Transverse colon (tissue), 4 donors: ENCODE measurements at regions not wholly inside any gene's neighbourhood (a gene's known extent, or its start where the extent isn't known, plus 50 kb on each side); places are given as distances from the start of the nearest gene placed in this dataset.

Source experiments
- DNase-seq: peaks from one replicate; pipeline ENCODE4 v3.0.0-alpha.2; 2019
- H3K27ac ChIP-seq, 4 donors: fragments of 200-600 bp; sonication (generic); 2 replicates each; pipeline ENCODE4 v1.5.1; 2016 to 2018; ENCODE audit warnings: inconsistent platforms in 4 of 4
- H3K27me3 ChIP-seq: fragments of 200-600 bp; sonication (generic); 2 replicates; pipeline ENCODE4 v1.5.1; 2017; ENCODE audit warnings: inconsistent platforms
- H3K36me3 ChIP-seq, 4 donors: fragments of 200-600 bp; sonication (generic); 2 replicates each; pipeline ENCODE4 v1.5.1; 2017 to 2019; ENCODE audit warnings: inconsistent platforms in 4 of 4
- H3K4me1 ChIP-seq, 4 donors: fragments of 200-600 bp; sonication (generic); 2 replicates each; pipeline ENCODE4 v1.5.1; 2017 to 2020; ENCODE audit warnings: inconsistent platforms in 4 of 4
- H3K4me3 ChIP-seq, 4 donors: fragments of 200-600 bp; sonication (generic); 1 replicate in 1 of 4; 2 replicates in 3 of 4; pipeline versions ENCODE4 v1.5.1 to v1.6.1; 2017 to 2019; ENCODE audit warnings: inconsistent platforms in 4 of 4
- H3K9me3 ChIP-seq, 2 donors: fragments of 200-600 bp; sonication (generic); 2 replicates each; pipeline ENCODE4 v1.5.1; 2017 to 2019; ENCODE audit warnings: inconsistent platforms in 2 of 2
- EP300 ChIP-seq: sonication (generic); formaldehyde crosslinking; IDR thresholded peaks from one replicate; pipeline ENCODE4 v1.6.1; 2017; ENCODE audit warnings: antibody characterized with exemption, low read depth
- POLR2A ChIP-seq: fragments of 450-650 bp; IDR thresholded peaks from one replicate; pipeline ENCODE4 v1.6.1; 2016; ENCODE audit warnings: antibody characterized with exemption, mild to moderate bottlenecking, moderate library complexity
- POLR2AphosphoS5 ChIP-seq, 3 donors: sonication (generic); formaldehyde crosslinking; IDR thresholded peaks; one replicate each; pipeline ENCODE4 v1.6.1; 2016; ENCODE audit warnings: antibody characterized with exemption in 3 of 3
- WGBS, 2 donors: methylation state at CpG; one replicate each; pipeline ENCODE4 v1.1.5; 2018; ENCODE audit warnings: low coverage in 1 of 2; 5-methylcytosine and 5-hydroxymethylcytosine counted together
- in situ Hi-C, 4 donors: fragments of 200-750 bp; cut with MboI; loops; one replicate each; pipeline versions ENCODE4 v1.15.0 to v1.15.1; 2017; ENCODE audit warnings: low sequenced_read_pairs in 3 of 4, low pct_ligation_motif_present in 1 of 4, low pct_unique_long_range_greater_than_20kb in 1 of 4
- intact Hi-C: fragments of 100-400 bp; cut with DNase I; formaldehyde crosslinking; loops from one replicate; pipeline ENCODE4 v1.15.1; 2023; ENCODE audit warnings: low total_unique reads
- TF ChIP-seq, protein P1 (sequence below), 5 experiments: fragments of 200-600 bp in 3 of 5; fragments of 450-650 bp in 2 of 5; sonication (generic) in 3 of 5; IDR thresholded peaks; 1 replicate in 2 of 5; 2 replicates in 3 of 5; pipeline ENCODE4 v1.5.1; 2016 to 2017; ENCODE audit warnings: antibody characterized with exemption in 5 of 5, inconsistent platforms in 3 of 5, mild to moderate bottlenecking in 2 of 5, moderate library complexity in 1 of 5

- H3K9me3 ChIP-seq: no peaks in the 10 kb centered on the region
- no peaks in the 10 kb centered on the region for H3K4me1 ChIP-seq
- DNase-seq: no peak
- 90 to 94% methylated on average over 2 to 8 of the region's 8 CpGs for WGBS, 2 donors
- no peak overlapping the region for H3K27ac ChIP-seq
- no peaks in the 10 kb centered on the region for H3K27me3 ChIP-seq
- TF ChIP-seq, protein P1, sequence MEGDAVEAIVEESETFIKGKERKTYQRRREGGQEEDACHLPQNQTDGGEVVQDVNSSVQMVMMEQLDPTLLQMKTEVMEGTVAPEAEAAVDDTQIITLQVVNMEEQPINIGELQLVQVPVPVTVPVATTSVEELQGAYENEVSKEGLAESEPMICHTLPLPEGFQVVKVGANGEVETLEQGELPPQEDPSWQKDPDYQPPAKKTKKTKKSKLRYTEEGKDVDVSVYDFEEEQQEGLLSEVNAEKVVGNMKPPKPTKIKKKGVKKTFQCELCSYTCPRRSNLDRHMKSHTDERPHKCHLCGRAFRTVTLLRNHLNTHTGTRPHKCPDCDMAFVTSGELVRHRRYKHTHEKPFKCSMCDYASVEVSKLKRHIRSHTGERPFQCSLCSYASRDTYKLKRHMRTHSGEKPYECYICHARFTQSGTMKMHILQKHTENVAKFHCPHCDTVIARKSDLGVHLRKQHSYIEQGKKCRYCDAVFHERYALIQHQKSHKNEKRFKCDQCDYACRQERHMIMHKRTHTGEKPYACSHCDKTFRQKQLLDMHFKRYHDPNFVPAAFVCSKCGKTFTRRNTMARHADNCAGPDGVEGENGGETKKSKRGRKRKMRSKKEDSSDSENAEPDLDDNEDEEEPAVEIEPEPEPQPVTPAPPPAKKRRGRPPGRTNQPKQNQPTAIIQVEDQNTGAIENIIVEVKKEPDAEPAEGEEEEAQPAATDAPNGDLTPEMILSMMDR (IDR thresholded peaks at IDR 0.05): no peak
- TF ChIP-seq POLR2A: no peak
- no peak for TF ChIP-seq POLR2AphosphoS5 (IDR thresholded peaks at IDR 0.05)
- no peak for TF ChIP-seq EP300
- in situ Hi-C loops (no loop called here), intact Hi-C loops (no loop called here)
- H3K36me3 ChIP-seq: no peaks in the 10 kb centered on the region
- H3K4me3 ChIP-seq: no peak overlapping the region
Observed at GRCh38 chr10:94220717-94221116, 142.0 kb downstream of the NOC3L start.

DNA sequence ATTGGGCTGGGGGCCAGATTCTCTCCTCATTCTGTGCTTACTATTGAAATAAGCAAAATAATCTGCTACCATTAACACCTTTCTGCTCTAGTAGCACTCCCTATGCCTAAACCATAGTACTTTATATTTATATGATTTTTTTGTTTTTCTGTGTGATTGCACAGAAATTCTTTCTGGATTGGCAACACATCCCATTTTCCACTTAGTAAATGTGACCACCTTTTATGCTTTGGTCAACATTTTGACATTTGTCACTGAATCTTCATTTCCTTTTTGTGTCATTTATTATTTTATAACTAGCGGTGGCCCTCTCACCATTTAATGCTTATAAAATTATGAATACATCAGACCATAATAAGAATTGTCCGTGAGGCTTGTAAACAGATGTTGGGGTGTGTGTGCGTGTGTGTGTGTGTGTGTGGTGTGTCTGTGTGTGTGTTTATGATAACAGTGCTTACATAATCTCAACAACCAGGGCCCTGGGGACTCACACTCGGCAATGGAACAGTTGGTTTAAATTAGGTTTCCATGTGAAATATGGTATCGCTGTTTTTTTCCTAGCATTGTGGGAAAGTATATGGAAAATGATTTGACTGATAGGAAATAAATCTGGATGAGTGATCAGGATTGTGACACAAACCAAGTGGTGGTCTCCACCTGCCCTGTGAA lies 138.9 kb downstream of the NOC3L start:
- intact Hi-C loops: no loop called here
- in situ Hi-C loops: no loop called here
- H3K4me1 ChIP-seq: no peaks in the 10 kb centered on the region
- H3K36me3 ChIP-seq: no peaks in the 10 kb centered on the region
- WGBS, 2 donors: 41 to 52% methylated on average over 5 of the region's 5 CpGs
- H3K4me3 ChIP-seq: no peak overlapping the region
- H3K27ac ChIP-seq: no peak overlapping the region
- TF ChIP-seq, protein P1 (IDR thresholded peaks at IDR 0.05): no peak
- TF ChIP-seq POLR2A (no peak), POLR2AphosphoS5 (IDR thresholded peaks at IDR 0.05) (no peak), EP300 (no peak)
- no peaks in the 10 kb centered on the region for H3K9me3 ChIP-seq
- DNase-seq: no peak
- H3K27me3 ChIP-seq: no peaks in the 10 kb centered on the region

DNA sequence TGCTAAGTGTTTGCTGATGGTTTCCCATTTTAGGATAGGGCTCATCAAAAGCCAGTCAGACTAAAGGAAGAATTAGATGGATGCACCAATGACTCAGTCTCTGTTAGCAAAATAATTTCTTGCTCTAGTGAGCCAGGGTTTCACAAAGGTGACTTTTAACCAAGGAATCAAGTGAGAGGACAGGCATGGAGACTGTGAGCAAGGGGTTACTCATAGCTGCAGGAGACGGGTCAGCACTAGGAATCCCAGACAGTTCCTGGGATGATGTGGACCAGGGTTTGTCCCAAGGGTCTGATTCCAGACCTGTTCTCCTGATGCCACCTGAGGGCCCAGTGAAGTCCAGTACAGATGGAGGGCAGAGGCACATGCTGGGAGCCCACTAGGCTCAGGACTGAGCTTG lies 138.1 kb downstream of the NOC3L start:
- no peaks in the 10 kb centered on the region for H3K9me3 ChIP-seq
- H3K27ac ChIP-seq: no peak overlapping the region
- no peaks in the 10 kb centered on the region for H3K27me3 ChIP-seq
- 70% methylated on average over 1 of the region's 1 CpG; no CpG with 5 or more reads in 1 of the 2 donors for WGBS, 2 donors
- no peak overlapping the region for H3K4me3 ChIP-seq
- no peaks in the 10 kb centered on the region for H3K36me3 ChIP-seq
- H3K4me1 ChIP-seq: no peaks in the 10 kb centered on the region
- in situ Hi-C loops (no loop called here), intact Hi-C loops (no loop called here)
- no peak for DNase-seq
- no peak for TF ChIP-seq POLR2AphosphoS5 (IDR thresholded peaks at IDR 0.05)
- TF ChIP-seq EP300: no peak
- TF ChIP-seq POLR2A: no peak
- TF ChIP-seq, protein P1 (IDR thresholded peaks at IDR 0.05): no peak

DNA sequence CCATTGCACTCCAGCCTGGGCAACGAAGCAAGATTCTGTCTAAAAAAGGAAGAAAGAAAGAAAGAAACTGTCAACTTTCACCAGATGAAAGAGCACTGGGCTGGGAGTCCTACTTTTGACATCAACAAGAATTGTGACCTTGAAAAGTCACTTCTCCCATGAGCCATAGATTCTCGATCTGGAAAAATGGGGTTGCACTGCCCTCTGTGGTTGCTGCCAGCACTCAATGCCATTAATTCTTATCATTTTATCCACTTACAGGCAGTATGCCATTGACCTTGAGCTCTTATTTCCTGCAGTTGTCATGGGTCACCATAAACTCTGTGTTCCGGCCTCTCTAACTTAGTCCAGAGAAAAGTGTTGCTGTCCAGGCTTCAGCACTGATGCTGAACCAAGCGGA lies 137.2 kb downstream of the NOC3L start:
- 67 to 87% methylated on average over 1 to 4 of the region's 4 CpGs for WGBS, 2 donors
- DNase-seq: no peak
- in situ Hi-C loops (no loop called here), intact Hi-C loops (no loop called here)
- peaks cover 0 to 4% of the 10 kb centered on the region in 2 donors for H3K9me3 ChIP-seq
- no peak overlapping the region for H3K4me3 ChIP-seq
- H3K36me3 ChIP-seq: no peaks in the 10 kb centered on the region
- no peaks in the 10 kb centered on the region for H3K27me3 ChIP-seq
- TF ChIP-seq, protein P1 (IDR thresholded peaks at IDR 0.05): no peak
- no peak for TF ChIP-seq POLR2AphosphoS5 (IDR thresholded peaks at IDR 0.05)
- no peak for TF ChIP-seq EP300
- no peak for TF ChIP-seq POLR2A
- no peak overlapping the region for H3K27ac ChIP-seq
- H3K4me1 ChIP-seq: no peaks in the 10 kb centered on the region
